ENCODE measurements at regions not wholly inside any gene's neighbourhood (a gene's known extent, or its start where the extent isn't known, plus 50 kb on each side); places are given as distances from the start of the nearest gene placed in this dataset.

DNA sequence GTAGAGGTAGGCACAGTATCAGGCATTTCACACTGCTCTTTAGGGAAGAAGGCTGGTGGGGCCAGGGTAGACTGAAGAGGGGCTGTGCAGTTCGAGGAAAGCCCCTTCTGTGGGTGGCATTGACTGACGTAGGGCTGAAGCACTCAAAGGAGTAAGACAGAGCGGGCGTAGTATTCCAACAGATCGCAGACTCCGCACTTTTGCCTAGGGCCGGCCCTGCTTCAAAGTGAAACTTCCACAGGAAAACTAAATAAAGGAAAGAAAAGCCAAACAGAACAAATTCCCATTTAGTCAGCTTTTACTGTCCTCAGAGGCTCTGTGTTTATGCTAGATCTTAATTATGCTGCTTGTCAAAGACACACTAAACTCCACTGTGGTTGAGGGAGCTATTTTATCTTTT is 493.0 kb upstream of the WWC1 start:
- Histone ChIP-seq H3K27me3 (ENCODE audit: control insufficient read depth, insufficient read depth, low read length) (no peaks in the 10 kb centered on the region), H3K36me3 (ENCODE audit: control insufficient read depth, insufficient read depth, low read length) (no peaks in the 10 kb centered on the region), H3K4me3 (ENCODE audit: low read depth, low read length) (no peak overlapping the region)
- TF ChIP-seq, protein P1, sequence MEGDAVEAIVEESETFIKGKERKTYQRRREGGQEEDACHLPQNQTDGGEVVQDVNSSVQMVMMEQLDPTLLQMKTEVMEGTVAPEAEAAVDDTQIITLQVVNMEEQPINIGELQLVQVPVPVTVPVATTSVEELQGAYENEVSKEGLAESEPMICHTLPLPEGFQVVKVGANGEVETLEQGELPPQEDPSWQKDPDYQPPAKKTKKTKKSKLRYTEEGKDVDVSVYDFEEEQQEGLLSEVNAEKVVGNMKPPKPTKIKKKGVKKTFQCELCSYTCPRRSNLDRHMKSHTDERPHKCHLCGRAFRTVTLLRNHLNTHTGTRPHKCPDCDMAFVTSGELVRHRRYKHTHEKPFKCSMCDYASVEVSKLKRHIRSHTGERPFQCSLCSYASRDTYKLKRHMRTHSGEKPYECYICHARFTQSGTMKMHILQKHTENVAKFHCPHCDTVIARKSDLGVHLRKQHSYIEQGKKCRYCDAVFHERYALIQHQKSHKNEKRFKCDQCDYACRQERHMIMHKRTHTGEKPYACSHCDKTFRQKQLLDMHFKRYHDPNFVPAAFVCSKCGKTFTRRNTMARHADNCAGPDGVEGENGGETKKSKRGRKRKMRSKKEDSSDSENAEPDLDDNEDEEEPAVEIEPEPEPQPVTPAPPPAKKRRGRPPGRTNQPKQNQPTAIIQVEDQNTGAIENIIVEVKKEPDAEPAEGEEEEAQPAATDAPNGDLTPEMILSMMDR (IDR thresholded peaks at IDR 0.05; ENCODE audit: insufficient read depth, low read length, poor library complexity, severe bottlenecking), result no peak
- DNase-seq (ENCODE audit: low read depth), result no peak

DNA sequence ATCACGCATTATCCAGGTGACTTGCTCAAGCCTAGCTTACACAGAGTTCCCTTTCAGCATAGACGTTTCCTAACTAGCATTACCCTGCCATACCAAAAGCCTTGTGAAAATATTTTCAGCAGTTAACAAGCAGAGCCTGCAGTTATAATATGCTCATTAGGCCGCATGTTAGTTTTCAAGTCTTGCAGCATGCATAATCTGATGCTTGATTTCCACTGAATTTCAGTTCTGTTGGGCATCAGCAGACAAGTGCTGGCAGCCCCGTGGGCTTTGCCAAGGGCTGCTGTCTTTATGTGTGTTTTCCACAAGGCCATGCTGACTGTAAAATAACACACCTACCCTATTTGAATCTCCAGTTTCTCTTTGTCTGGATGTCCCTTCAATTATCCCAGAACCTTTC is 491.0 kb upstream of the WWC1 start:
- TF ChIP-seq, protein P1 (IDR thresholded peaks at IDR 0.05; ENCODE audit: insufficient read depth, low read length, poor library complexity, severe bottlenecking), result no peak
- Histone ChIP-seq H3K4me3 (ENCODE audit: low read depth, low read length) (no peak overlapping the region), H3K36me3 (ENCODE audit: control insufficient read depth, insufficient read depth, low read length) (no peaks in the 10 kb centered on the region)

DNA sequence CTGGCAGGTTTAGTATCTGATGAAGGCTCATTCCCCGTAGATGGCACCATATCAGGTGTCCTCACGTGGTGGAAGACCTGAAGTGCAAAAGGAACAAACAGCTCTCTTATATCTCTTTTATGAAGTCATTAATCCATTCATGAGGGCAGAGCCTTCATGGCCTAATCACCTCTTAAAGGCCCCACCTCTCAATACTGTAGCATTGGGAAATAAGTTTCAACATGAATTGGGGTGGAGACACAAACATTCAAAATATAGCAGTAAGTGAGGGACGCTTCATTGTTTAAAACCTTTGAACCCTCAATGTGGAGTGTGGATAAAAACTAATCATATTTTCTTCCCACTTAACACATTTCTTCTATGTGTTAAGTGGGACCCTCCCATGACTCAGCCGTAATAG is 489.4 kb upstream of the WWC1 start:
- no peak for DNase-seq (ENCODE audit: low read depth)
- H3K27me3 ChIP-seq (ENCODE audit: control insufficient read depth, insufficient read depth, low read length), result no peaks in the 10 kb centered on the region
- no peaks in the 10 kb centered on the region for H3K36me3 ChIP-seq (ENCODE audit: control insufficient read depth, insufficient read depth, low read length)
- no peak overlapping the region for H3K4me3 ChIP-seq (ENCODE audit: low read depth, low read length)
- TF ChIP-seq, protein P1 (IDR thresholded peaks at IDR 0.05; ENCODE audit: insufficient read depth, low read length, poor library complexity, severe bottlenecking), result no peak

More for the DNA sequence above, 491.0 kb upstream of the WWC1 start:
- no peak for DNase-seq (ENCODE audit: low read depth)
- H3K27me3 ChIP-seq (ENCODE audit: control insufficient read depth, insufficient read depth, low read length), result no peaks in the 10 kb centered on the region

DNA sequence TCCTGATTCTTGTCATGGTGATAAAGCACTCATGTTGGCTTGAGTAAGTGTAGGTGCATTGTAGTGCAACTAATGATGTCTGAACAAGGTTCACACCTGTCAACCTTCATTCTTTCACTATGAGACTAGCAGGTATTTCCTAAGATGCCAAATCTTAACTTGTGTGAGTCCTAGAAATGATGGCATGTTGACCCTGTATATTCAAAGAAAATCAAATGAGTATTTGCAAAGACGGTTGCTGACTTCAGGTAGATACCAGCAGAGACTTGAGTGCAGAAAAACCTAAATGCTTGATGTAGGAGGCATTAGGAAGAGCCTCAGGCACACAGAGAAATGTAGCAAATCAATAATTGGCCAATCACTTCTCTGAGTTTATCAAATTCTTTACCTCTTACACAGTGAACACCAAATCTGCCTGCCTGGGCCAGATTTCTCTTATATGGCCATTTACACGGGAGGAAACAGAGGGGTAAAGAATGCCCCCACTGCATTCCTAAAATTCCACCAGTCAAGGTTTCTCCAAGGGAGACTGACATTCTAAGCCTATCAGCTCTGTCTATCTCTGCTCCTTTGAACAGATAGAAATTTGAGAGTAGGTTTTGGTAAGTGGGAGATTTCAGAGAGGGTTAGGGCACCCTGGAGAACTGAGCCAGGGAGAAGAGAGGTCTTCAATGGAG is 488.6 kb upstream of the WWC1 start:
- Histone ChIP-seq H3K36me3 (ENCODE audit: control insufficient read depth, insufficient read depth, low read length) (no peaks in the 10 kb centered on the region), H3K27me3 (ENCODE audit: control insufficient read depth, insufficient read depth, low read length) (no peaks in the 10 kb centered on the region), H3K4me3 (ENCODE audit: low read depth, low read length) (no peak overlapping the region)
- DNase-seq (ENCODE audit: low read depth), result peak; percentile 16
- TF ChIP-seq, protein P1 (IDR thresholded peaks at IDR 0.05; ENCODE audit: insufficient read depth, low read length, poor library complexity, severe bottlenecking), result no peak

DNA sequence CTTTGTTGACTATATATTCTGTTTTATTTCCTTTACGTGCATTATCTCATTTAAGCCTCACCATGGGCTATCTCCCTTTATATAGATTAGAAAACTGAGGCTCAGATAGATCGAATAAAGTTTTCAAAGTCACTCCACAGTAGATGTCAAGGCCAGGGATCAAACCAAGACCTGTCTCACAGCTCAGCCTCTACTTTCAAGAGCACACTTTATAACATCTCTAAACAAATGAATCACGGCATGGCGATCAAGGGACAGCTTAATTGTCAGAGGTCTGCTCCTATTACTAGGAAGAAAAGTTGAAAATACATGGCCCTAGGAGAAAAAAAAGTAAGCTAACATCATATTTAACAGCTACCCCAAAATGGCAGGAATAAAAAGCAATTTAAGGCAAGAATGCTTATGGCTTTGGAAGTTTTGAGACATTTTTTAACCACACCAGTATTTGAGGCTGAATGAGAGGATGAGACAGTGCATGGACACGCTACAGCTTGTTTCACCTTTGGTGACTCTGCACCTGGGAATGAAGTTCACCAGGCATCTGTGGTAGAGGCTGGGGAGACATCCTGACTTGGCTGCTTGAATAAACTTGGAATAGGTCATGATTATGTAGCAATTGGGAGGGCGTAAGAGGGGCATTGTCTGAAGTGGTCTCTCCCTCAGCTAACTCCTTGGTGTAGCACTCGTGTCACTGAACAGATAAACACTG is 486.8 kb upstream of the WWC1 start:
- DNase-seq (ENCODE audit: low read depth), result no peak
- Histone ChIP-seq H3K36me3 (ENCODE audit: control insufficient read depth, insufficient read depth, low read length) (no peaks in the 10 kb centered on the region), H3K4me3 (ENCODE audit: low read depth, low read length) (no peak overlapping the region), H3K27me3 (ENCODE audit: control insufficient read depth, insufficient read depth, low read length) (no peaks in the 10 kb centered on the region)
- TF ChIP-seq, protein P1 (IDR thresholded peaks at IDR 0.05; ENCODE audit: insufficient read depth, low read length, poor library complexity, severe bottlenecking), result no peak

Data from kidney epithelial cell (primary cell).